ENCODE measurements at regions not wholly inside any gene's neighbourhood (a gene's known extent, or its start where the extent isn't known, plus 50 kb on each side); places are given as distances from the start of the nearest gene placed in this dataset.

DNA sequence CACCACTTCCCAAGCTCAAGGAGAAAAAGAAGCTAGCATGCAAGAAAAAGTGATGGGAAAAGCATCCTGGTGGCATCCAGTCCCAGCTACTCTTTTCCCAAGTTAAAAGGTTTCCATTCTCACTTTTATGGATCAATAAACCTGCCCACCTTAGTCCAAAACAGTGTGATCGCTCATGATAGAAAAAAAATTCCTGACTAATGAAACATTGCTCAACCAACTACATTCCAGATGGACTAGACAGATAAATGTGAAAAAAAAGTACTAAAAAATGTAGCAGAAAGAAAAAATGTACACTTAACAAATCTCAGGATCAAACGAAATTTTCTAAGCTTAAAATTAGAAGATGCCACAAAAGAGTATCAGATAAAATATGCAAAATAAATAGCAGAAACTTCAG is 312.2 kb downstream of the TMA16 start:
- TF ChIP-seq, protein P1, sequence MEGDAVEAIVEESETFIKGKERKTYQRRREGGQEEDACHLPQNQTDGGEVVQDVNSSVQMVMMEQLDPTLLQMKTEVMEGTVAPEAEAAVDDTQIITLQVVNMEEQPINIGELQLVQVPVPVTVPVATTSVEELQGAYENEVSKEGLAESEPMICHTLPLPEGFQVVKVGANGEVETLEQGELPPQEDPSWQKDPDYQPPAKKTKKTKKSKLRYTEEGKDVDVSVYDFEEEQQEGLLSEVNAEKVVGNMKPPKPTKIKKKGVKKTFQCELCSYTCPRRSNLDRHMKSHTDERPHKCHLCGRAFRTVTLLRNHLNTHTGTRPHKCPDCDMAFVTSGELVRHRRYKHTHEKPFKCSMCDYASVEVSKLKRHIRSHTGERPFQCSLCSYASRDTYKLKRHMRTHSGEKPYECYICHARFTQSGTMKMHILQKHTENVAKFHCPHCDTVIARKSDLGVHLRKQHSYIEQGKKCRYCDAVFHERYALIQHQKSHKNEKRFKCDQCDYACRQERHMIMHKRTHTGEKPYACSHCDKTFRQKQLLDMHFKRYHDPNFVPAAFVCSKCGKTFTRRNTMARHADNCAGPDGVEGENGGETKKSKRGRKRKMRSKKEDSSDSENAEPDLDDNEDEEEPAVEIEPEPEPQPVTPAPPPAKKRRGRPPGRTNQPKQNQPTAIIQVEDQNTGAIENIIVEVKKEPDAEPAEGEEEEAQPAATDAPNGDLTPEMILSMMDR (conservative IDR thresholded peaks at IDR 0.05; ENCODE audit: low read length): no peak
- TF ChIP-seq EZH2phosphoT487 (IDR thresholded peaks at IDR 0.05; ENCODE audit: borderline replicate concordance, low read depth, low read length): no peak

Measured in OCI-LY7 (cell line).